GM12892 (cell line): ENCODE measurements at regions not wholly inside any gene's neighbourhood (a gene's known extent, or its start where the extent isn't known, plus 50 kb on each side); places are given as distances from the start of the nearest gene placed in this dataset.
"Not testable (repeated sequence)": the region's sequence is repeated elsewhere in the genome, so short reads cannot be mapped to it uniquely, and the experiment has no call there.

Source experiments
- DNase-seq: peaks from one replicate; pipeline ENCODE4 v3.0.0; 2011; ENCODE audit not compliant: insufficient read length
- FAIRE-seq: peaks from 2 replicates; lab custom pipeline; 2011; peaks lifted over from hg19 to GRCh38; lab: Jason Lieb, UNC
- POLR2A ChIP-seq: IDR thresholded peaks from 2 replicates; pipeline ENCODE4 v1.6.1; 2011; ENCODE audit warnings: low read depth, low read length, control low read depth
- POLR2AphosphoS5 ChIP-seq: IDR thresholded peaks from 2 replicates; pipeline ENCODE4 v1.6.1; 2011; ENCODE audit warnings: low read depth, low read length, control low read depth
- TAF1 ChIP-seq: IDR thresholded peaks from 2 replicates; pipeline ENCODE4 v1.6.1; 2011; ENCODE audit warnings: low read depth, mild to moderate bottlenecking, control low read depth, low read length, borderline replicate concordance

DNA sequence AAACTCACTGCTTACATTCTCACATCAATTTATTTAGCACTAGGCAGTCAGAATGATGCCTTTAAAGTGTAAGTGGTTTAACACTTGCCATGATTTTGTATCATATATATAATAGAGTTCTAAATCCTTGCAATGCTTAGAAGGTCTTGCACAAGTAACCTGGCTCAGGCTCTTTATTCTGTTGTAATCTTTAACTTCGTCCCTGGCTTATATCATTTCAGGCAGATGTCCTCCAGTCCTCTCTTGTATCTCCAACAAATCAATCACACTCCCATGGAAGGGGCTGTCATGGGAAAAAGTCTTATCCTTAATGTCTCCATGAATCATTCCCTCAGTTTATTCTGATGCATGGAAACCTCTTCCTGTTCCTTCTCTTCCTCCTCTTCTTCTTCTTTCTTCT lies 841.6 kb upstream of the B3GALT2 start:
- no peak for DNase-seq
- FAIRE-seq: no peak
- no peak for TF ChIP-seq POLR2A
- TF ChIP-seq TAF1: no peak

DNA sequence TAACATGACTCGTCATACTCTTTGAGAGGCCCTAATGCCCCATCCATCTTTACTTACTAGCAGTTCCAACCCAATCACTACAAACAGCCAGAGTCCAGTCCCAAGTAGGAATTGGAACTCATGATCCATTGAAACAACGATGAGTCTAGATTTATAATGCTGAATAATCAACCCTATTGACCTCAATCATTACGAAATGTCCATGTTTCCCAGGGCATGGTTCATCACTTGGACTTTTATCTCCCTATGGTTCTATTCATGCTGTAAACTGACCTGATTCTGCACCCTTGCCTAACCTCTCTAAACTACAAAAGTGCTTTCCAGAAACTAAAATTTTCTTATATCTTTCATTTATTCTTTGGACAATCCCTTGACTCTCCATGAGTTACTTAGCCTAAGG lies 840.0 kb upstream of the B3GALT2 start:
- no peak for FAIRE-seq

GRCh38 chr1:194024659-194025058 lies 838.2 kb upstream of the B3GALT2 start:
- TF ChIP-seq POLR2A (no peak), POLR2AphosphoS5 (no peak), TAF1 (no peak)
- FAIRE-seq: no peak

More for the DNA sequence above, 840.0 kb upstream of the B3GALT2 start:
- no peak for DNase-seq
- TF ChIP-seq POLR2AphosphoS5 (no peak), POLR2A (no peak), TAF1 (no peak)

GRCh38 chr1:194014014-194014413 lies 827.6 kb upstream of the B3GALT2 start:
- no peak for FAIRE-seq
- no peak for DNase-seq
- TF ChIP-seq POLR2A (no peak), TAF1 (no peak), POLR2AphosphoS5 (no peak)

More at GRCh38 chr1:194024659-194025058, 838.2 kb upstream of the B3GALT2 start:
- DNase-seq: no peak

DNA sequence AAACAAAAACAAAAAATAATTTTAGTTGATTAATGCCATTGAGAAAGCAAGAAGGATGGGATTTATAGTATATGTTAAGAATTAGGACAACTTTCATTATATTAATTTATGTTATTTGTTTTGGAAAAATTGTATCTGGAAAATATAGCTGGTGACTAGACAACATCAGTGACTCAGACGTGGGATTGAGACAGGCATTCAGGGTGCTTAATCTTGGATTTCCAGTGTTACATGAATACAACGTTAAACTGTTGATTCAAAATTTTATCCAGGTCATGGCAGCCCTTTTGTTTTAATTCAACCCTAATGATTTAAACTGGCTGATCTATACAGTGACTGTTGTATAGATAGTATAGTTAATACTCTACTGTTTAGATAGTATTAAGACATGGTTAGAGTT lies 827.1 kb upstream of the B3GALT2 start:
- FAIRE-seq: no peak
- no peak for DNase-seq
- no peak for TF ChIP-seq TAF1
- no peak for TF ChIP-seq POLR2AphosphoS5
- no peak for TF ChIP-seq POLR2A

DNA sequence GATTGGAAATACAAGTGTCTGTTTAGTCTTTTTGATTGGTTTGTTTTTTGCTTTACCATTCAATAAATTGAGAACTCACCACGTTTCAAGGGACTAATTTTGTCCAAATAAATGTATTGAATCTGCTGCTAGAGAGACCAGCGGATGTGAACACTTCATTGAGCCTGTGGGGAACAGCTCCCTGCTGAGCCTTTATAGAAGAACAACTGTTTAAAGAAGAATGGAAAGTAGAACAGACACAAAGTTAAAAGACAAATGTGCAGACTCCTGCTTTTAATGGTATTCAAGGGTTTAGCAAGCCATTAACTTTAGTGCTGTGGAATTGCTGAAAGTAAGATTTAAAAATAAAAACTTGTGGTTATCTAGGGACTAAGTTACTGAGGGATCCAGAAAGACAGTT lies 817.7 kb upstream of the B3GALT2 start:
- FAIRE-seq (no peak), DNase-seq (no peak)

GRCh38 chr1:194001726-194002350 lies 815.4 kb upstream of the B3GALT2 start:
- not testable (repeated sequence) for FAIRE-seq, DNase-seq

More for the DNA sequence above, 817.7 kb upstream of the B3GALT2 start:
- TF ChIP-seq TAF1: no peak
- no peak for TF ChIP-seq POLR2AphosphoS5
- TF ChIP-seq POLR2A: no peak

GRCh38 chr1:193988885-193989284 lies 802.5 kb upstream of the B3GALT2 start:
- TF ChIP-seq POLR2AphosphoS5: no peak
- DNase-seq (no peak), FAIRE-seq (no peak)

- no peak for TF ChIP-seq POLR2AphosphoS5
- no peak for TF ChIP-seq TAF1
- TF ChIP-seq POLR2A: no peak
- no peak for FAIRE-seq
- DNase-seq: no peak
Measured at GRCh38 chr1:193979219-193979618, 792.8 kb upstream of the B3GALT2 start.

GRCh38 chr1:193974286-193974798 lies 787.9 kb upstream of the B3GALT2 start:
- FAIRE-seq: no peak

GRCh38 chr1:193973428-193973827 lies 787.0 kb upstream of the B3GALT2 start:
- no peak for FAIRE-seq
- no peak for DNase-seq
- no peak for TF ChIP-seq POLR2A
- no peak for TF ChIP-seq POLR2AphosphoS5
- TF ChIP-seq TAF1: no peak

More at GRCh38 chr1:193974286-193974798, 787.9 kb upstream of the B3GALT2 start:
- DNase-seq: no peak
- no peak for TF ChIP-seq TAF1
- TF ChIP-seq POLR2AphosphoS5: no peak
- no peak for TF ChIP-seq POLR2A

DNA sequence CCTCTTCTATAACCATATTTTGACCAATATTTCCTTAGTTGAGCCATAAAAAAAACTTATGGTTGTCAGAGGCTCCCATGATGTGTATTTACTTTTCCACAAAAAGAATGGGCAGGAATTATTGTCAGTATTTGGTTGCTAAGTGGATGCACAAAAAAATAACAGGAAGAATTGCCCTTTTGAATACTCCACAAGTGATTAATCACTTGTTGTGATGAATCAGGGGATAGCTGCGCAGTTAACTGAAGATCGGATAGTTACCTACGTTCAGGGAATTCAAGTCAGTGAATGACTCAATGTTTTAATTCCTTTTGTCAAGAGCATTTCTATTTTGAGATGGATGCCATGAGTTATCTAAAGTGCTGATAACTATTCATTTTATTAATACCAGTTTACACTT lies 785.2 kb upstream of the B3GALT2 start:
- FAIRE-seq (no peak), DNase-seq (no peak)
- TF ChIP-seq POLR2AphosphoS5 (no peak), POLR2A (no peak), TAF1 (no peak)
